NCI-H1417 treated with DMSO at 0.1 percent for 48 hours (cell line): ENCODE measurements at regions not wholly inside any gene's neighbourhood (a gene's known extent, or its start where the extent isn't known, plus 50 kb on each side); places are given as distances from the start of the nearest gene placed in this dataset.
A peak's percentile ranks its signal among the peaks of the same experiment; 100 is the strongest.

Experiments used
- DNase-seq: peaks from one replicate; lab custom pipeline; 2025; lab: John Stamatoyannopoulos, UW

DNA sequence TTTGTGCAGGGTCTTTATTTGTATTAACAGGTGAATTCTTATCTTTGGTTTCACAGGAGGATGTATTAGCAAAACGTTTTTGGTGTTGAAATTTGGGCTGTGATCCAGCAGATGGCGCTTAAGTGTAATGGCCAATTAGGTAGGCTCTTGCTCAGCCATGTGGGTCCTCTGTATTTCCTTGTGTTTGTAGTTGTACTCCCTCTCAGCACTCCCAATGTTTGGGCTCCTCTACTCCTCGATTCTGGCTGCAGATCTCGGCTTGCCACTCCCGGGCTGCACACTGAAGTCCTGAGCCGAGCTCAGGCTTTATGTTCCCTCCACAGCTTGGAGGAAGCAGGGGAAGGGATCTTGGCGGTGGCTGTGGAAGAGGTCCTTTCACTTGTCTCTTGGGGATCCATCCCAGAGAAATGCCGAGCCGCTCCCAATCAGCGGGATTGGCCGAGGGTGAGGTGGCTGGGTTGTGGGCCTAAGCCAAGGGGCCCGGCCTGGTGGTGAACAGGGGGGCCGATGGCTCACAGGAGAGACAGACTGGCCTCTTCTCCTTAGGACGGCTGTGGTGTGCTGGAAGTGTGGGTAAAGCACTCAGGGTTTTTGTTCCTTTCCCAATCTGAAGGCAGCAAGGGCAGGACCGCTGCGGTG, 133.7 kb downstream of the AEBP2 start:
- peak; percentile 14 for DNase-seq

GRCh38 chr12:19573866-19574265, 134.6 kb downstream of the AEBP2 start:
- DNase-seq = no peak

- no peak for DNase-seq
Measured at GRCh38 chr12:19574601-19575000, 135.3 kb downstream of the AEBP2 start.

- DNase-seq = peak; percentile 76
Measured at GRCh38 chr12:19575337-19576243, 136.3 kb downstream of the AEBP2 start.

DNA sequence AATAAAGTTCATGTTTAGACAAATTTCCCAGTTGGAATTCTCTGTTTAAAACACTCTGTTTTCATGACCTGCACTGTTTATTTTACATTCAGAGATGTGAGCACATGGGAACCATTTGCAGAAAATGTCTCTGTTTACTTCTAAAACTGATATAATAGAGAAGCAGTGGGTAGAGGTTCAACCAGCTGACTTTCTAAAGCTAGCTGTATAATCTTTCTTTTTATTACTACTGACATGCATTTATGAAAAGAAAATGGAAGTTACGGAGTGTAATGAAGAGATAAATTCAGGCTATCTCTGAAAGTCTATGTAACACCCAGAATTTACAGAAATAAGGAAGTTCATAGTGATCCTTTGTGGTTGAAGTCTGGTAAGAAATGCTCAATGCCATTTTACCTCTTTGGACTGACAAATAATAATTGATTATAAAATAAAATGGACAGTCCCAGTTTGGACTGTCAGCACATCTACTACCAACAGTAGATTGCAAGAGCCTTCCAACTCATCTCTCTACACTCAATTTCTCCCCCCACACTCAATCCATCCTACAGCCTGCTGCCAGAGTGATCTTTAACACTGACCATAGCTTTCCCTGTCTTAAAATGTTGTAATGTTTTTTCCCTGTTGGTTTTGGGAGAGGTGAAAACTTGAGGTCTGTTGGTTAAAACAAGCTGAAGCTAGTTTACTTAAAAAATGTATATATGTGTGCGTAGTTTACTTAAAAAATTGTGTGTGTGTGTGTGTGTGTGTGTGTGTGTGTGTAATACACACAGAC, 137.4 kb downstream of the AEBP2 start:
- DNase-seq = no peak

GRCh38 chr12:19577281-19577530, 137.9 kb downstream of the AEBP2 start:
- no peak for DNase-seq

DNA sequence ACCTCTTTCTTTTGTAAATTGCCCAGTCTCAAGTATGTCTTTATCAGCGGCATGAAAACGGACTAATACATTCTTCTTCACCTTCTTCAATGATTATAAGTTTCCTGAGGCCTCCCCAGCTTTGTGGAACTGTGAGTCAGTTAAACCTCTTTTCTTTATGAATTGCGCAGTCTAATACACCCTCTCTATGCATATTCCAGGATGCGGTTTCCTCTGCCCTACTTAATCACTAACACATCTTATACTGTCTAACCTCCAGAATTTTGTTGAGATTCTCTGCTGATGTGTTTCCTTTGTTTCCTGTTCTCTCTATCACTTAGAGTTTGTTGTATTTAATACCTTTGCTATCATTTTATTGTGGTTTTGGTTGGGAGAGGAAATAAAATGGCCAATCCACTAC, 145.4 kb downstream of the AEBP2 start:
- no peak for DNase-seq

DNA sequence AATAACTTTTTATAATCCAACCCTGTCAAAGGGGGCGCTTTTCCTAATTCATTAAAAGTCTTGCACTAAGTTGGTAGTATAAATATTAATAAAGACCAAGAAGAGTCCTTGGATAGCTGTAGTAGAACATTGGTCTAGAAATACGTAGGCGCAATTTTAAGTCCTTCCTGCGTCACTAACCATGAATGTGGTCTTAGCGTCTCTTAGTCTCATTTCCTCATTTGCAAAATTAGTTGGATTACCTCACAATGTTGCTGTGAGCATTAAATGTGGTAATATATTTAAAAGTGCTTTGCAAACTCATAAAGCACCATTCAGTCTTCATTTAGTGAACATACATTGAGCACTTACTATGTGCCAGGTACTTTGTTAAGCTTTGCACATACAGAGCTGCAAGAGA, 149.7 kb downstream of the AEBP2 start:
- no peak for DNase-seq

DNA sequence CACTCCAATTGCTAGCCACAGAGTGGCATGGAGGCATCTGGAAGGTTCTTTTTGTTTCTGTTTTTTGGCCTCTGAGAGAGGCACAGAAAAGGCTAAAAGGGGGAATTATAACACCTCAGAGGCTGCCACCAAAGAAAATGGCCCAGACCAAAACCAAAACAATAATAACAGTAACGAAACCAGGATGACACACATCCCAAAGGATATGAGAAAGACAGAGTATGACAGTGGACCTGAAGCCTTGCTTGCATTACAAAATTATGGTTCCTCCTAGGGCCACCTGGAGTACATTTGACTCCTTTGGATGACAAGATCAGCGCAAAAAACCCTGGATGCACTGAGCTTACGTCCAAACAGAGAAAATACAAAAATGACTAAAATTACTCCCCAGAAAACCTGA, 152.7 kb downstream of the AEBP2 start:
- no peak for DNase-seq

DNA sequence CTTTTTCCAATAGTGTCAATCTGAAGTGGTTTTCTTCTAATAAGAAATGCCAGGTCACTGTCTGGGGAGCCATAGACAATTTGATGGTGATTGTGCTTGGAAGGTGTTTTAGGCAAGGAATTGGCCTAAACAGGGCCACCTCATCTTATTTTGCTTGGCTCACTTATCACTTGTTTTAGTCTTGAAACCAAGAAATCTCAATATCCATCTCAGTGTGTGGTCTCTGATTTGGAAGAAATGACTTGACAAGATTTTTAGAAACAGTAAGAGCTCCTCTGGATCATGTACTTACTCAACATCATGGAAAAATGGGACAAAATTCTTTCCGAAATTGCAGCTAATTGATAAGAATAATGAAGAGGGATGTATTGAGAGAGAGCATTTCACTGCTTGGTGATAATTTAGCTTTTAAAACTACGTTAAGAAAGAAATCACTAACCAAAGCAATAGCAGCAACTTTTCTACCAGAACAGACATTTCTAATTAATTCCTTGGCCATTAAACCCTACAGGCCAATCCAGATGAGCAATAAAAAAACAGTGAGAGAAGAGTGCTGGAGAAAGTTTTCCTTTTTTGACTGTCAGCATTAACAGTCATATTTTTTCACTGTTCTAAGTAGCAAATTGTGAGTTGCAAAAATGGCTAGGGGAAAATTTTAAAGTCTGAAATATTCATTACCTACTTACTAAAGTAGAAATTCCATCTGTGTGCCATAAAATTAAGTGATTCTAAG, 157.3 kb downstream of the AEBP2 start:
- DNase-seq = no peak

DNA sequence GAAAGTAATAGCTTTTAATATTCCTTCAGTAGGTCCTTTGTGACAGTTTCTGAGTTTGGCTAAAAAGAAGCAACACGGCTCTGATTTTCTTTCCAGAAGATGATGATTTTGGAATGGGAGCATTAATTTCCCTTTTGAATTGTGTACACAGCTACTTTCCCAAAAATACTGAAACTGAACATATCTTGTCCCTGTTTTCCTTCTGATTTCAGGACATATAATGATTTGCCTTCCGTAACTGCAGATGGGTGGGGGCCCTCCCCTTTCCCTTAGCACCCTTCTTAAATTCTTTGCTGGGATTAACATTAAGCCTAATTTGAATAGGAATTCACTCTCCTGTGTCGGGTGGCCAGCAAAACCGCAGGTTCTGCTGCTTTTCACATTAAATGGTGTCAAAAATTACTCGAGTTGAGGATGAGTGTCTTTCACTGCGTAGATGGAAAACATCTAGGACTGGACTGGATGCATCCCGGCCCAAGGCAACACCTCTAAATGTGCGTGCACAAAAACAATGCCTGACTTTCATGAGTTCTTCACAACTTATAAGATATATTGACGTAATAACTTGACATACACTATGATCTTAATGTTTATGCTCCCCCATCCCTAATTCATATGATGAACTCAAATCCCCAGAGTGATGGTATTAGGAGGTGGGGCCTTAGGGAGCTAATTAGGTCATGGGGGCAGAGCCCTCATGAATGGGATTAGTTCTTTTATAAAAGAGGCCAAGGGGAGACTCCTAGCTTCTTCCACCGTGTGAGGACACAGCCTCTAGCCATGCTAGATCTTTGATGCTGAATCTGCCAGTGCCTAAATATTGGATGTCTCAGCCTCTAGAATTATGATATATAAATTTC, 158.1 kb downstream of the AEBP2 start:
- no peak for DNase-seq

GRCh38 chr12:19605720-19606119, 166.4 kb downstream of the AEBP2 start:
- DNase-seq = no peak

DNA sequence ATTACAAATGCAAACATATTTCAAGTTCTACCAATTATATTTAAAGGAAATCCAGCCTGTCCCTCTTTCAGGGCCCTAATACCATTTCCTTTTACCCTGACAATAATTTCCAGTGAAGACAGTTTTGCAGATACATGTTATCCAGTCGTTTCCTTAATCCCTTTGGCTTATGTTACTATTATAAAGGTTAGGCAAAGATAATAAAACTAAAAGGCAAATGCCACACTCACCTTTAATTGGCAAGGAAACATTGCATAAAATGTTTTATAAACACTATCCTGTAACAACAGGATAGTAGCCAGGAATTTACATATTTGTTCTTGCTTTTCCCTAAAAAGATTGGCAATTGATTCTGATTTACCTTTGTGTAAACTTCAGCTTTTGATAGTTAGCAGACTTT, 168.7 kb downstream of the AEBP2 start:
- no peak for DNase-seq

GRCh38 chr12:19613051-19613535, 173.8 kb downstream of the AEBP2 start:
- no peak for DNase-seq

GRCh38 chr12:19614601-19615383, 175.5 kb downstream of the AEBP2 start:
- no peak for DNase-seq

DNA sequence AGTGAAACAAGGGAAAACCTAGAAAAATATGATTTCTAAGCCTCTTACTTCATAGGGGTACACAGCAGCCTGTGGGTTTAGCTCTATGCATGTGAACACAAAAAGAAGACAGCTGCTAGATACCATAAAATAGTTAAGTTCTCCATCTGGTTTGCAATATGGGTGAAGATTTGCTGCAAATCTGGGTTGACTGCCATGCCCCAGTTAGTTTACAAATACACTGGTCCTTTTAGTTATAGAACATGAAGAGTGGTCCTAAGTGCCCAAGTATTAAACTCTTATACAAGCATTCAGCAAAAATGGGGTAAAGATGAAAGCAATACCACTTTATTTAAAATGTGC, 176.1 kb downstream of the AEBP2 start:
- DNase-seq = no peak

DNA sequence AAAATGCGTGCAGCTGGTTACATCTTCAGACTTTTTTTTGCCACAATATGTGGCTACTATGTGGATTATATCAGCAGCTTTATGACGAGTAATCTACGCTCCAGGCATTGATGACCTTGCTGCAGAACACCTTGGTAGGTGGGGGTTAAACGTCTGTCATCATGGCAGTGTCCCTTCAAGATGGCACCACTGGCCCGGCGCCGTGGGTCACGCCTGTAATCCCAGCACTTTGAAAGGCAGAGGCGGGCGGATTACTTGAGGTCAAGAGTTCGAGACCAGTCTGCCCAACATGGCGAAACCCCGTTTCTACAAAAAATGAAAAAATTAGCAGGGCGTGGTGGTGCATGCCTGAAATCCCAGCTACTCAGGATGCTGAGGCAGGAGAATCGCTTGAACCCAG, 177.5 kb downstream of the AEBP2 start:
- no peak for DNase-seq

DNA sequence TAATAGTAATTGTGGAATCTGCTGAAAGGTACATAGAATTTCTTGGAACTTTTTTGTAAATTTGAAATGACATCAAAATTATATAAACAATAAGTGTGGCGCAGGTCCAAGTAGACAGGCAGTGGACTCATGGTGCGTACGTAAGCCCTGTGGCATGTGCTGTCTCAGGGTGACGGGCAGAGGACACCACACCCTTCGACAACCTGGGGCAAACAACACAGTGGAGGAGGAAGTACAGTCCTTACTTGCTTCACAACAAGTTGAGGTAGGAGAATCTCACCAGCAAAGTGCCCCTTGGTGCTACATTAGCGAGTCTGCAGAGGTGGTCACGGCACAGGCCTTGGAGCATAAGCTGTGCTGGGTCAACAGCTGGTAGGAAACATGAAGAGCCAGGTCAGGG, 180.9 kb downstream of the AEBP2 start:
- DNase-seq = no peak

GRCh38 chr12:19623751-19624399, 184.6 kb downstream of the AEBP2 start:
- no peak for DNase-seq

DNA sequence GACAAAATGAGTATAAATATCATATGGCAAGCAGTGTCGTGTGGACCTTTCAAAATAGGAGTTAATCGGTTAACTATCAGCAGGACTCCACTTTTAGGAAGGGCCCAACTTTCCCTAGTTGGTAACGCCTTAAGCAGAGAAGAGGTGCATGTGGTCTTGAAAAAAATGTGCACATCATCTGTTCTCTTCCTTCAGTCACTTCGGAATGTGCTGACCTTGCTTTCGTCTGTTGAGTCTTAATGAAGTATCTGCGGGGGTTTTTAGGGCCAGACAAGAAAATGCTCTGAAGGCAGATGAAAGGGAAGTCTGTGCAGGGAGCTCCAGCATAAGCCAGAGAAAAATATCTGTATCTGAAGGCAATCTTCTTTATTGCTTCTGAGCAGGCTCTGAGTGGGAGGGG, 185.2 kb downstream of the AEBP2 start:
- DNase-seq = no peak
